ENCODE measurements at regions not wholly inside any gene's neighbourhood (a gene's known extent, or its start where the extent isn't known, plus 50 kb on each side); places are given as distances from the start of the nearest gene placed in this dataset.
"Not testable (repeated sequence)": the region's sequence is repeated elsewhere in the genome, so short reads cannot be mapped to it uniquely, and the experiment has no call there.

DNA sequence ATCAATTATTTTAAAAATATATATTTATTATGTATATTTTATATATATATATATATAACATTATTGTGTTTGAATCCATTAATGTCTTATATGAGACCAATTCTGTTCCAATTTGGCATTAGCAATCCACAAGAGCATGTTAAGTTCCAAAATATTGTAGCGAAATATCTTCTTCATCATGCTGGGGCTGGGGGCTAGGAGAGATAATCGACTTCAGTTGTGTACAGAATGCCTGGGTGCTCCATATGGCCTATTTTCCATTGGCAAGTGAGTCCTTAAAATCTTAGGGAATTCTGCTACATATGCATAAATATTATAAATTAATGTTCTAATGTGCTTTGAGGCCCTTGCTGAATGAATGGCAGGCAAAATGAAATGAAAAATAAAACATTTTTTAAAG lies 117.7 kb downstream of the PCDH7 start:
- DNase-seq (ENCODE audit: low read depth in 2 of 2): no peak

GRCh38 chr4:30838331-30838730 lies 118.2 kb downstream of the PCDH7 start:
- no peak for DNase-seq (ENCODE audit: low read depth in 2 of 2)

- no peak for DNase-seq (ENCODE audit: low read depth in 2 of 2)
These were observed 119.7 kb downstream of the PCDH7 start for GRCh38 chr4:30839583-30840520.

GRCh38 chr4:30840571-30840970 lies 120.4 kb downstream of the PCDH7 start:
- no peak for DNase-seq (ENCODE audit: low read depth in 2 of 2)

- DNase-seq (ENCODE audit: low read depth in 2 of 2): no peak
These were observed 122.0 kb downstream of the PCDH7 start for GRCh38 chr4:30842142-30842541.

DNA sequence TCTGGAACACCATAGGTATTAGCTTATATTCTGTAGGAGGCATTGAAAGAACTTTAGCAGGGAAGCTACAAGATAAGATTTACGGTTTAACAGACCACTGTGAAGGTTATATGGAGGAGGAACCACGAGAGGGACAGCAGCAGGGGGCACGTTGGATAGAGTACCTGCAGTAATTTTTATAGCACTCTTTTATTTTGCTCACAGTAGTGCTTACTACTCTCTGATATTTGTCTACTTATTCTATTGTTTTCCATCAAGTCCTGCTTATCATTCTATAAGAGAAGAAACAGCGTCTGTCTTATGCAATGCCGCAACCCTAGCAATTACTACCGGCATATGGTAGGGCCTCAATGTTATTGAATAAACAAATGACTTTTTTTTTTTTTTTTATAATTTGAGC lies 122.5 kb downstream of the PCDH7 start:
- no peak for DNase-seq (ENCODE audit: low read depth in 2 of 2)

- no peak for DNase-seq (ENCODE audit: low read depth in 2 of 2)
These were observed 124.9 kb downstream of the PCDH7 start for GRCh38 chr4:30844861-30845582.

DNA sequence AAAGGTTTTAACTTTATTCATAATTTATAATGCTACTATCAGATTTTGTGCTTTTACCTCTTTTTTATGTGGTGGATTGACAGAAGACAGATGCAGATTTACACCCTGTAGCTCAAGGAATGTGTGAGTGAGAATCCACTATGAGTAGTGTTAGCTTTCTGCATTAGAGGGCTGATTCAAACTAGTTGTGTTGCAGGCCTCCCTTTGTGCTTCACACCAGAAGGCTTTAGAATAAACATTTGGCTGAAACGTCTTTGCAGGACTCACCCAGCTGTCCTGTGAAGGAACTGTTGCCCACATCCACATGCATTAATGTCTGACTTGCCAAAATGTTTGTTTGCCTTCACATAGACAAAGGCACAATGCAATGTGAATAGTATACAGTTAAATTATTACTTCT lies 127.0 kb downstream of the PCDH7 start:
- no peak for DNase-seq (ENCODE audit: low read depth in 2 of 2)

DNA sequence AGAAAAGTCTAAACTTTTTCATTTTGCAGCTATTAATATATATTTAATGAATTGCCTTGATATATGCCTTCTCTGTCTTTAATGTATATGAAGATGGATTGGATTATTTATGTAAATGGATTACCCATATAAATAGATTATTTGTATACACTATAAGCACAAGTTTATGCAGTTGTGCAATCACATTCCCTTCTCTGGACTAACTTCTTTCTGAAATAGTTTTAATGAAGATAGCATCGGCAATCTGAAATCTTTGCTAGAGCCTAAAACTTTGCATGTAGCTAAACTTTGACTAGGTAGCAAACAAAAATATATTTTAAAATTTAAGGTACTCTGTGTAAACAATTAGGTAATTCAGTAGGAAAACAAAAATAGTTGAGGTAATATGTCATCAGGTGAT lies 127.8 kb downstream of the PCDH7 start:
- DNase-seq (ENCODE audit: low read depth in 2 of 2): no peak

DNA sequence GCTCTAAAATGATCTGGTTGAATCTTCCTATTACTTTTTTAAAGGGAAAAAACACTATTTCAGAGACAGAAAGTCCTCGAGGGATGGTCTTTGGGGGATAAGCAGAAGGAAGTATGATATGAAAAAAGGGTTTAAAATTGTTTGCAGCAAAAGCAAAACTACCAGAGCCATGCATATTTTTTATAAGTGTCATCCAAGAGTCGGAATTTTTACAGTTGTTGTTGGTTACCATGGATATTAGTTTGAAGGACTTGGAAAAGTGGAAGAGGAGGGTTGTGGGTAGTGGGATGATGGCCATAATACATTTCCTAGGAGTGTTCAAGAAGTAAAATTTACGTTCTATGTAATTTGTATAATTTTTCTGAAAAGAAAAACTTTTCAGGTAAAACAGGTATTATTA lies 134.4 kb downstream of the PCDH7 start:
- DNase-seq (ENCODE audit: low read depth in 2 of 2): no peak

DNA sequence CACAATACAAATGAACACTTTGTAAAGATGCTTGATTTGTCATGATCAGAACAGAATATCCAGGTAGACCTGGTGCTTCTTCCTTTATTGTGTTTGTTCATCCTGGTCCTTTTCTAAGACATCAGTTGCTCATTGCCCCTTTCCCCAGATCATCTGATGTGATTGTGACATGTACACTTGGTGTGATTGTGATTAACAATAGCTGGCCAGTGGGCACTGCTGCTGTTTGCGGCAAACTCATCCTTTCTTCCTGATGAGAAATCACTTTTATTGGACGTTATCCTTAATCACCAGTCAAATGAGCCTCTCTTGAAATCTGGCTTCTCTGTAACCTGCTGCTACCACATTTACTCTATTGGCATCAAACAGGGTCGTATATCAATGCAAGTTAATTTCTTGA lies 135.1 kb downstream of the PCDH7 start:
- no peak for DNase-seq (ENCODE audit: low read depth in 2 of 2)

- no peak for DNase-seq (ENCODE audit: low read depth in 2 of 2)
These were observed 136.8 kb downstream of the PCDH7 start for GRCh38 chr4:30856795-30857564.

- DNase-seq (ENCODE audit: low read depth in 2 of 2): no peak
These were observed 140.8 kb downstream of the PCDH7 start for GRCh38 chr4:30860978-30861377.

- DNase-seq (ENCODE audit: low read depth in 2 of 2): no peak
These were observed 142.0 kb downstream of the PCDH7 start for GRCh38 chr4:30862196-30862595.

DNA sequence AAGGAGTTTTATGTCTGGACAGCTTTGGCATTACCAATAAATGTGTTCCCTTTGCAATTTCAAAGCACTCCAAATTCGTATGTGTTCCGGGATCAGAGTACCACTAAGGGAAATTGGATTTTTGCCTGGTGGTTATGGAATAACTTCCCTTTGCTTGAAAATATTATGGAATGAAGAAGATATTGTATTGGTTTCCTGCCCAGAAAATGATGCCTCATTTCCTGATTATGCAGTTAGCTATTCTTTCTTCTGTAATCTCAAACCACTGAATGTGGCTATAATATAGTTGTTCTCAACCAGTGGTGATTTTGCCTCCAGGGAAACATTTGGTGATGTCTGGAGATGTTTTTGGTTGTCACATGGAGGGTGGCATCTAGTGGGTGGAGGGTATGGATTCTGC lies 142.9 kb downstream of the PCDH7 start:
- no peak for DNase-seq (ENCODE audit: low read depth in 2 of 2)

DNA sequence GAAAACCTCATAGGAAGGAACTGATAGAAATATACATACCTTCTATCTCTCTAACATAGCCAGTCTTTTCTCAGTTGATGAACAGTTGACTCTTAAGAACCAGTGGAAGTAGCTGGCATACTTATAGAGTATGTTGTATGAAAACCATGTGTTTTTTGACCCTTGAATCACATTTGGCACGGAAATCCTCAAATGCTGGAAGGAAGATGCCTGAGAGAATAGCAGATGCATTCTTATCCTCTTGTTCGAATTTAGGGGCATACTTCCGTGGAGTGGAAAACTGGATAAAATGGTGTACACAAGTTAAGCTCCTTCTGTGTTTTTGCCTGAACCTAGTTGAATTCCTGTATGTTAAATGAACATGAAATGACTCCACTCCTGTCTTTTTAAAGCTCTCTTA lies 145.5 kb downstream of the PCDH7 start:
- no peak for DNase-seq (ENCODE audit: low read depth in 2 of 2)

DNA sequence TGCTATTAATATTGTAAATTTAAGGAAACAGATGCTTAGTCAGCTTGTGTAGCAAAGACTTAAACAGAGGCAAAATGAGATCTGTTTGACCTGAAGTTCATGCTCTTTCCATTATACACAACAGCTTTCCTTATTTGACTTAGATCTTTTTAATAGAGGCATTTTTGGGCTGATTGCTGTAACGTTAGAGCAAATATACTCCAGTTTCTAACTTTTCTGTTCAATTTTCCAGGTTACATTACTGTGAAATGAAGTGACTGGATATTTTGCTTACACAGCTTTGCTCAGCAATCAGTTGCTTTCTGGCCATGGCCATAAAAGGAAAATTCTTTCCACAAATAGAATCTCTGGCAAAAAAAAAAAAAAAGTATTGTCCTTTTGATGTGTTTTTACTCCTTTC lies 146.2 kb downstream of the PCDH7 start:
- no peak for DNase-seq (ENCODE audit: low read depth in 2 of 2)

DNA sequence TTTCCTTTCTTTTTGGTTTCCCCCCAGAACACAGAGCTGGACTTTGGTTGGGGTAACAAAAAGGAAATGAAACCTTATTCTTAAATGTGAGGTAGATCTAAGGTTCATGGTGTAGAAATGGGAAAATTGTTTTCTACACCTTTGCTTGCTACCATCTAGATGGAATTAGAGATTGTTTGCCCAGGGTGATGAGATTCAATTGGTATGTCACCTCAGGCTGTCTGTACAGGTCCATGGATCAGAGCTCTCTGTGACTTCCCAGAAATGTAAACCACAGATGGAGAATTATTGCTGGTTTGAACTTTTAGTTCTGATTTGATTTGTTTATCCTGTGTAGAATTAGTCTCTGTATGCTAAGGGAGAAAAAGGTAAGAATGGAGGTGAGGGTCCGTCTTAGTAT lies 146.7 kb downstream of the PCDH7 start:
- no peak for DNase-seq (ENCODE audit: low read depth in 2 of 2)

GRCh38 chr4:30867427-30867826 lies 147.3 kb downstream of the PCDH7 start:
- DNase-seq (ENCODE audit: low read depth in 2 of 2): no peak

DNA sequence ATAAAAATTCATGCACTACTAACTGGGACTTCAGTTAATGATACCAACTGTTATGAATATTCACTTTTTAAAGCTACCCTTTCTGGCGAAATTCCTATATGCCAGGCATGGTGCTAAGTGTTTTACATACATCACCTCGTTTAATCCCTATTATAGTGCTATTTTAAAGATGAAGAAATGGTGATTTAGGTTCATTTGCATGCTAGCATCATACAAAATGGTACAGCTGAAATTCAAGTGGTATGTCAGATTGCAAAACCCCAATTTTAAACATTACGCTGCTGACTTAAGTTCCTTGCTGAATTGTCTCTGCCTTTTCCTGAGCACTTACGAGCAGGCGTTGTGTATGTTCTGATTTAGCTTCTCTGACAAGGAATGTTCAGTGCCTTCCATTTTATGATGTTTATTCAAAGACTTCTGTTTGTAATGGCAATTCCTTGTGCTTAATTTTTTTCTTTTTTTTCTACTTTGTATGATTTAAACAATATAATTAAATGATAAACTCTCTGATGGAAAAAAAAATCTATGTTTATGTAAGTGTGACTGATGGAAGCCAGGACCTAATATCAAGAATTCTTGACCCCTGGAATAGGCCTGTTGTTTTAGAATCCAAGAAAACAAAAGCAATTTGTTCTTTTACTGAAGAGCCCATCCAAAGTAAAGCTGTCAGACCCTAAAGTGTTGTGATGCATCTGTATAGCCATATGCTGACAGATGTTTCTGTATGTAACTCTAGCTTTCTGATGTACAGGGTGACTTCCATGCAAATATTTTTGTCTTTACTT lies 148.1 kb downstream of the PCDH7 start:
- no peak for DNase-seq (ENCODE audit: low read depth in 2 of 2)

DNA sequence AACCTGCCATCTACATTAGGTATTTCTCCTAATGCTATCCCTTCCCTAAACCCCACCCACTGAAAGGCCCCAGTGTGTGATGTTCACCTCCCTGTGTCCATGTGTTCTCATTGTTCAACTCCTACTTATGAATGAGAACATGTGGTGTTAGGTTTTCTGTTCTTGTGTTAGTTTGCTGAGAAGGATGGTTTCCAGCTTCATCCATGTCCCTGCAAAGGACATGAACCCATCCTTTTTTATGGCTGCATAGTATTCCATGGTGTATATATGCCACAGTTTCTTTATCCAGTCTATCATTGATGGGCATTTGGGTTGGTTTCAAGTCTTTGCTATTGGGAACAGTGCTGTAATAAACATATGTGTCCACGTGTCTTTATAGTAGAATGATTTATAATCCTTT lies 149.2 kb downstream of the PCDH7 start:
- not testable (repeated sequence) for DNase-seq (ENCODE audit: low read depth in 2 of 2)

GRCh38 chr4:30870513-30870912 lies 150.3 kb downstream of the PCDH7 start:
- DNase-seq (ENCODE audit: low read depth in 2 of 2): no peak

Measured in stimulated activated CD8-positive, alpha-beta memory T cell treated with anti-CD3 and anti-CD28 coated beads, Interleukin-2, amount 100 ng/mL, for 48 hours (primary cell).